T1000 (cell line): ENCODE measurements at regions not wholly inside any gene's neighbourhood (a gene's known extent, or its start where the extent isn't known, plus 50 kb on each side); places are given as distances from the start of the nearest gene placed in this dataset.
"Not testable (repeated sequence)": the region's sequence is repeated elsewhere in the genome, so short reads cannot be mapped to it uniquely, and the experiment has no call there.

Source experiments
- DNase-seq: peaks from one replicate; lab custom pipeline; 2025; ENCODE audit warnings: mixed read lengths; lab: John Stamatoyannopoulos, UW

DNA sequence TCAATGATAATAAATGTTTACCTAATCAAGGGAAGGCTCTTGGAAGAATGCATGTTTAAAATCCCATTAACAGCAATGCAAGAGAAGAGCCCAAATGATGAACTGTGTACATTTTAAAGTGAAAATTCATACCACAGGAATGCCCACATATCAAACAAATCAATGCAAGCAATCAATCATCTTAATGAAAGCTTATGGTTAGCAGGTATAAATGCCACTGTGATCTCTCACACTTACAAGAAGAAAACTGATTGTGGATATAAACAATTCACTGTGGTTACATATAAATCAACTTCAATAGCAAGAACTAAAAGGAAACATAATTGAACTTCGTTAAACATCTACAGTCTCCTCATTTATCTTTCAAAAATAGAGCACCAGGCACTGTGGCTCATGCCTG lies 161.0 kb upstream of the RORB start:
- no peak for DNase-seq

DNA sequence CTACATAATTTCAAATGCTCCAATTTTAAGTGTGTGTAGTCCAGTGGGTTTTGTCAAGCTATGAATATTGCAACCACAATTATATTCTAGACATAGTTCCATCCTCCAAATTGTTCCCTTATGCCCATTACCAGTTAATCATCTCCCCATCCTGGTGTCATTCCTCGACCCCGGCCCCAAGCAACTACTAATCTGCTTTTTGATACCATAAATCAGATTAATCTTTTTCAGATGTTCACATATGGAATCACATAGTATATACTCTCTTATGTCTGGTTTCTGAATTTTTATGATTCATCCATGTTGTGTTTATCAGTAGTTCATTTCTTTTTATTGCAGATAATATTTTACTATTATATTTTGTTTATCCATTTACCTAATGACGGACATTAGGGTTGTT lies 148.4 kb upstream of the RORB start:
- no peak for DNase-seq

DNA sequence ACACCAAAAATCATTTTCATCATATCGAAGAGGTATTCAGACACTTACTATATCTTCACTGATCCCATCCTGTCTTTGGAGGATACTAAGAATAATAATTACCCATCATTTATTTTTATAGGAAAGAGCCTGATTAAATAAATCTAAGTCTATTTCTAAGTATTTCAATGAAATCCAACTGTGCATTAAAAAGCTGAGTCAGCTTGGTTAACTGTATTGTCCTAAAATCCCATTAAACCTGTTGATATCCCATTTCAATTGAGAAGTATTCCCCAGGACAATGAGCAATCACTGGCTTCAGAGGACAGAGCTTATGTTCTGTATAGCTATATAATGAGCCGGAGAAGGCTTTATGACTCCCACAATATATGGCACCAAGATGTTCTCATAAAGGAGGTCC lies 142.0 kb upstream of the RORB start:
- DNase-seq = no peak

DNA sequence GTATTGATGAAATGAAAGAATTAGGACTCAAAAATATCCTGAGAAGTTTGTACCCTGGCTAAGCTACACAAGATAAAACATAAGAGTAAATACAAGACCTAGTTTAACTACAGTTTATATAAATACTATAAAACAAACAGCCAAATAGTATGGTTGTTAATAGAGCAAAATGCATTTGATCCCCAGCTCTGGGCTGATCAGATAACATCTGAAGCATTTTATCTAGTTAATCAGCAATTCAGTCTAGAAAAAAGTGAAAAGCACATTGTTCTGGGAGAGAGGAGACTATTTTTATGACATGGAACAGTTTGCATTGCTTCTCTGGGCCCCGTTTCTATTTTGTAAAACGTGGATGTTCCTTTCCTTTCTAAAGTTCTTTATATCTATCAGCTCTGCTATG lies 139.6 kb upstream of the RORB start:
- DNase-seq = no peak

DNA sequence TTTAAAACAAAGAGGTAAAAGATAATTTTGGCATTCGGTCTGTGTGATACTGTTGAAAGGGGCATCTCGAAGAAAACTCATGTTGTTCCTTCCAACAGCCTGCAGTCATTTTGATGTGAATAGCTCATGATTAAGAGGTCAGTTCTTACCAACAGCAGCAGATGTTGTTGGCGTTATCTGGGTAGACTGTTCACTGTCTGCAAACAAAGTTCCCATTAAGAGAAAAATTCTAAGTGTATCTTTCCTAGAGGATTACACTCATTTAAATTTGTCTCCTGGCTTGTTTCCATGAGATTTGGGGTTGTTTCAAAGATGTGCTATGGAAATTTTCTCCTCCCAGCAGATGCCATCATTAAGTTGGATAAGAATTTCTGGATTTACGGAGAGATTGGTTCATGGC lies 138.2 kb upstream of the RORB start:
- no peak for DNase-seq

DNA sequence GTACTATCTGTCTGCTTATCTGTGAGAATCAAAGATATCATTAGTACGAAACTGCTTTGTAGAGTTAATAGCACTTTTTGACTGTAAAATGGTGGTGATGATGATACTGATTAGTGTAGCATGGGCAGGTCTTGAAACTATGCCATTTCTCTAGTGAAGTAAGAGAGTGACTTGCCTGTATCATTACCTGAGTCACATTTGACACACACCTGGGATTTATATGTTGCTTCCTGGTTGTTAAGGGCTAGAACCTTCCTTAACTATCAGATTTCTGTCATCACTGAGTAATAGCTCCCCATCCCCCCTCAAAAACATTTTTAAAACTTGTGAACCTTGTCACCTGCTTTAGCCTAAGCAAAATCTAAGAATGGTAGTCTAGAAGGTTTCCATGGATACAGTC lies 135.6 kb upstream of the RORB start:
- DNase-seq = no peak

DNA sequence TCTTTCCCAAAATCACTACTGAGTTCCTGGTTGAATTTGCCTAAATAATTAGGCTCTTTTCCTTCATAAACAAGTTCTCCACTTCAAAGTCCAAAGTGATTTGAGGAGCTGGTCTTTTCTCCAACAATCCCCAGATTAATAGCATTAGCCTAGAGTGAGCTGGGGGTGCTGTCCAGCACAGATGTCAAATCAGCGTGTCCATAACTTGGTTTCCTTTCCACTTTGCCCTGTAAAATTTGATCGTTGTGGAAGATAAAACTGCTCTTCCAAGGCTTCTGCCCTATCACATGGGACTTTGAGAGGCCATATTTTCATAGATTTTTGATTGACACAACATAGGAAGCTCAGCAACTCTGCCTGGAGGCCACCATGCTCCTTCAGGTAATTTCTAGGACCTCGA lies 134.7 kb upstream of the RORB start:
- DNase-seq = no peak

DNA sequence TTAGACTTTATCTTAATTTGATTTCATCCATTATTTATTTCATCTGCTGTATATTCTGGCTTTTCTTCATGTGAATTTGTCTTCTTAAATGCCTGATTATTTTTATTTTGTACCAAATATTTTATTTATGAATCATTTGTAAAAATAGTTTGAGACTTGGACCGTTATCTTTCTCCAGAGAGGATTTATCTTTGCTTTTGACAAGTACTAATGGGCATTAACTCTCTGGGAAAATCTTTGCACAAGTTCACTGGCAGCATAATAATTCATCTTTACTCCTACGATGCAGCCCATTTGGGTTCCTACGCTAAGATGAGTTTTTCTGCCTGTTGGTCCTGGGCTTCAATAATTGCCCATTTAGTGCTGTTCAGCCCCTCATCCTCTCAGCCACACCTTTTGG lies 131.0 kb upstream of the RORB start:
- no peak for DNase-seq

DNA sequence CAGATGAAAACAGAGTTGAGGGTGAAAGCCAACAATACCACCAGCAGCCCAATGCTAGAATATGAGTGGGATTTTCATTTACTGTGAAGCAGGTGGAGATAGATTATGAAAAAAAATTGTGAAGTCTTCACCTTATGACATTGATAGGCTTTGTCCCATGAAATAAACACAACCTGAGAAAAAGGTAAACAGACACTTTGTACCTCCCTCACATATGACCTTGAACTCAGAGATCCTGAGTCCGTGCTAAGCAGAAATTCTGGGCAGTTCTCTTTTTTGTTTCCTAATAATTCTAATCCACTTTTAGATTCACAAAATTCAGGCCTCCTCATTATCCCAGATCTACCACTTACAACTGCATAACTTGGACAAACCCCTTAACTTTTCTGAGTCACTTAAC lies 127.3 kb upstream of the RORB start:
- no peak for DNase-seq

DNA sequence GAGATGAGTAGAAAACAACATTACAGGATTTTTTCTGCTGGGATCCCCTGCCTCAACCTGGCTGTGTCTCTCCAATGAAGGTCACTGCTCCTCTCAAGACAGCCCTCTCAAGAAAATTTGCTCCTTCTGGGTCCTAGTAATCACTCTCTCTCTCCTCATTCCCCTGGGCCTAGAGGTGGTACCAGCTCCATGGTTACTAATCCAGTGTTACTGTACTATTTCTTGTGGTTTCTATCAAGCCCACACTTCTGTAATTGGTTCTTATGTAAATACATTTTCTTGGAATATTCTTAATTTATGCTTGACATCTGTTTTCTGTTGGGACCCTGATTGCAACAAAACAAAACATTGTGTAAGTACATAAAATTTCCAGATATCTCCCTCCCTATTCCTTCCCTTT lies 123.8 kb upstream of the RORB start:
- DNase-seq = no peak

DNA sequence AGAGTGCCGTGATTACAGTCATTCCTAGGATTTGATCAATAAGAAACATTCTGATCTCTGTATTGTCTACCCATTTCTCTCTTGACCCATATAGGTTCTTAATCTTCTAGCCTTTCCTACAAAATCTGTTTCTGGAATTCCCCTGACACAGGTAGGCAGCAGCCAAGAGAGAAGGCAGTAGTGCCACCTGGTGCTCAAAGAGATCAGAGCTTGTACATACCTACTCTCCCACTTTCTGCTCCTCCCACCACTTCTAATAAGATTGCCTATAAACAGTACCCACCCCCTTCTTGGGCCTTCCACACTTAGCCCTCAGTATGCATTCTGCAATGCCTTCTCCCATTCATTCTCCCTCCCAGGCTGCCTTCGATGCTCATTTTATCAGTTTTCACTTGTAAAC lies 117.4 kb upstream of the RORB start:
- no peak for DNase-seq

DNA sequence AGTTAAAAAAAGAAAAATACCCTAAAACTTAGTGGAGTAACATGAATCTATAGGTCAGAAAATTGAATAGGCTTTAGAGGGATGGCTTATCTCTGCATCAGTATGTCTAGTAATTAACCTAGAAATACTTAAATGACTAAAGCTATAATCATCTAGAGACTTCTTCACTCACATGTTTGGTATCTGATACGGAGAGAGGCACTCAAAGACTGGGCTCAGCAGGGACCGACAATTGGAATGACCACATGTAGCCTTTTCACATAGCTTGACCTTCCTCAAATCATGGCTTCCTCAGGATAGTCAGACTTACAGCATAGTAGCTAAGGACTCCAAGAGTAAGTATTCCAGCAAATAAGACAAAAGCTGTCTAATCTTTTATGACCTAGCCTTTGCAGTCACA lies 105.3 kb upstream of the RORB start:
- DNase-seq = no peak

DNA sequence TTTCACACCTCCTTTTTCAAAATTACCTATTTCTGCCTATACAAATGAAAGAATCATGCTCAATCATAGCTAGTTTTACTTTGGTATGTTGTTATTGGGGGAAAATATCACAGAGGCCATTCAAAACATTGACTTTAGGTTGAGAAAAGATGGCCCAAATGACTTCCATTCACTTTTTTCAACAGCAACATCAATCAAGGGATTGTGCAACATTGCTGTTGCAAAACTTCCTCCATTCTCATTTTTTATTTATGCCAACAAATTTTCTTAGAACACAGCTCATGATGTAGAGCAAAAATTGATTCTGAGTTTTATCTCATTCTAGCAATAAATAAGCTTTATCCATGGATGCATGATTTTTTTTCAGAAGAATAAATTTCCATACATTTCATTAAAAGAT lies 93.6 kb upstream of the RORB start:
- DNase-seq = no peak

DNA sequence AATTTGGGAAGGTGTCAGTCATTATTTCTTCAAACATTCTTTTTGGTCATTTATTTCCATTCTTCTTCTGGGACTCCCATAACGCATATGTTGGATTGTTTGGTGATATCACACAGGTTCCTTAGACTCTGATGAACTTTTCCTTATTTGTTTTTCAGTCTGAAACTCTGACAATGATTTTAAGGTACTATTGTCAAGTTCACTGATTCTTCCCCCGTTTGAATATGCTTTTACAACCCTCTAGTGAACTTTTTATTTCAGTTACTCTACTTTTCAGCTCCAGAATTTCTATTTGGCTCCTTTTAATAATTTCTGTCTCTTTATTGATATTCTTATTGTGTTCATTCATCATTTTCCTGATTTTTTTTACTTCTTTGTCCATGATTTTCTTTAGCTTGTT lies 92.5 kb upstream of the RORB start:
- DNase-seq = no peak

DNA sequence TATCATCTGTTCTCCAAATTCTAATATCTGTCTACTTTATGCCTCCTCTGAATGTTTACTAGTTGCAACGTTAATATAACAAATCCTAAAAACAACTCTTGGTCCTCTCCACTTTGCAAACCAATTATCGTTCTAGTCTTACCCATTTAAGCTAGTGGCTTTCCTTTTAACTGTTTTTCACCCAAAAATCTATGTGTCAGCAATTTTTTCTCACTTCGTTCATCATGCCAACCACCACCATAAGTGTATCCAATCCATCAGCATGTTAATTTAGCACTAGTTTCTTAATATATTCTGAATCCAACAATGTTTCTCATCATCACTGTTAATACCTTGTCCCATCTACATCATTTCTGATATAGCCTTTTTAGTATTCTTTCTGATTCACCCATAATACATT lies 90.0 kb upstream of the RORB start:
- no peak for DNase-seq

DNA sequence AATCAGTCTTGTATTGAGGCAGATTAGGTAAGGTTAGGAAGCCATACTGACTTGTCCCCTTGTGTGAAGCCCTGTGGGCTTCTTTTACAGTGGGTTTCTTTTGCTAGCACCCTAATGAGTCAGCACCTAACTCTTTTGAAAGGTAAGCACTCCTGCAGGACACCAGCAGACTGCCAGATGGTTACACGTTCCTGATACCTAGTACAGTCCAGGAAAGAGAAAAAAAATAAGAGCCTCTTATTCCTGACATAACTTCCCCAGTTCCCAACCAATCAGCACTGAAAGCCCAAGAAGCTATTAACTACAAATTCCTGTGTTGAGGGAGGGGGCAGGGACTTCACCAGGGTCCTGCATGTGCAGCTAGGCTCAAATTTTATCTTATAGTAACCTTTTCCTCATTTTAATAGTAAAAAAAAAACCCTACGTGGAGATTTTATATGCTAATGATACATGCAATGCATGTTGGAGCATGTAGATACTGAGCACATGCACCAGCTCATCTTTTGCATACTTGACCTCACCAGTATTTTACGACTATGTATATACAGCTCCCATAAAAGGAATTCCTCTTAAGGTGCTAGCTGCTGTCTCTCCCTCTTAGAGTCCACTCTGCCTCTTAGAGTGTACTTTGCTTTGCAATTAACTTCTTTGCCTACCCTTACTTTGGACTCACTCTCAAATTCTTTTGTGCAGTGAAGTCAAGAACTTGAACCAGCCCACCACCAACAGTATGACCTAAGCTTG lies 84.7 kb upstream of the RORB start:
- no peak for DNase-seq

DNA sequence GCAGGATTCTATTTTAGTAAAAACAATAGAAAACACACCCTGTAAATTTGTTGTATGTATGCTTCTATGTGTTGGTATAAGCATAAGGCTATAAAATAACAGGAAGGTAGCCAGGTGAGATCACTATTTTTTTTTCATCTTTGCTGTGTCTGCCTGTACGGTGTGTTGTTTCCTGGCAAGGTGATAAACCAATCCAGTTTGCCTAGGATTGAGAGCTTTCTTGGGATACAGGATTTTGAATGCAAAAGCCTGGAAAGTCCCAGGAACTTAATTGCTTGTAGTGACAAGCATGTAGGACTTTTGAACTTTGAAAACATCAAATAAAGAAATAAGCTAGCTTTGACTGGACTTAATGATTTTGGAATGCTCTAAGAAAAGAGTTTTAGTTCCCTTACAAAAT lies 83.3 kb upstream of the RORB start:
- DNase-seq = no peak

DNA sequence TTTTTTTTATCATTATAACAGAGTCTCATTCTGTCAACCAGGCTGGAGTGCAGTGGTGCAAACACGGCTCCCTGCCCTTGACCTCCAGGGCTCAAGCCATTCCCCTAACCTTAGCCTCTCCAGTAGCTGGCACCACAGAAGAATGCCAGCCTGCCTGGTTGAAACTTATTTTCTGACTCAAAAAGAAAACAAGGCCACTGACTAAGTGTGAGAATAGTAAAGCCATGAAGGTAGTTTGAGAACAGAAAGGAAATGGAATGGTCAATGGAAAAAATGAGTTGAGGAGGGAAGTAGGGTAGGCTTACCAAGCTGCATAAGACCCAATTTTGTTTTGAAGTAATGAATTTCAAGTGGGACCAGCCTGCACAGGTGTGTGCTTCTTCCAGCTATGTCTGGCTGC lies 82.8 kb upstream of the RORB start:
- DNase-seq = no peak

DNA sequence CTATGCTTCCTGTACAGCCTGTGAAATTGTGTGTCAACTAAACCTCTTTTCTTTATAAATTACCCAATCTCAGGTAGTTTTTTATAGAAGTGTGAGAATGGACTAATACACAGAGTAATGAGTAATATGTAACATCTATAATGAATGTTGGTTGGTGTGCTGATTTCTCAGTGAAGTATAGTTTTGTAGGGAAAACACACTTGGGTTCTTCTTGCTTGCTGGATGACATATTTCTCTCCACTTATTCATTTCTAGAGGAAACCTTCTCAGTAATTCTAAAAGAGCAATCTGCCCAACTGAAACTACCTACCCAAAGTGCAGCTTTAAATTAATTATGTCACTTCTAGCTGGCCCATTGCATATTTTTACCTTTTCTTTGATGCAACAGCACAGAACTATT lies 81.1 kb upstream of the RORB start:
- DNase-seq = no peak

DNA sequence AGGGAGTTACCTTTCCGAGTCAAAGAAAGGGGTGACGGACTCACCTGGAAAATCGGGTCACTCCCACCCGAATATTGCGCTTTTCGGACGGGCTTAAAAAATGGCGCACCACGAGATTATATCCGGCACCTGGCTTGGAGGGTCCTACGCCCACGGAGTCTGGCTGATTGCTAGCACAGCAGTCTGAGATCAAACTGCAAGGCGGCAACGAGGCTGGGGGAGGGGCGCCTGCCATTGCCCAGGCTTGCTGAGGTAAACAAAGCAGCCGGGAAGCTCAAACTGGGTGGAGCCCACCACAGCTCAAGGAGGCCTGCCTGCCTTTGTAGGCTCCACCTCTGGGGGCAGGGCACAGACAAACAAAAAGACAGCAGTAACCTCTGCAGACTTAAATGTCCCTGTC lies 72.6 kb upstream of the RORB start:
- DNase-seq = not testable (repeated sequence)

DNA sequence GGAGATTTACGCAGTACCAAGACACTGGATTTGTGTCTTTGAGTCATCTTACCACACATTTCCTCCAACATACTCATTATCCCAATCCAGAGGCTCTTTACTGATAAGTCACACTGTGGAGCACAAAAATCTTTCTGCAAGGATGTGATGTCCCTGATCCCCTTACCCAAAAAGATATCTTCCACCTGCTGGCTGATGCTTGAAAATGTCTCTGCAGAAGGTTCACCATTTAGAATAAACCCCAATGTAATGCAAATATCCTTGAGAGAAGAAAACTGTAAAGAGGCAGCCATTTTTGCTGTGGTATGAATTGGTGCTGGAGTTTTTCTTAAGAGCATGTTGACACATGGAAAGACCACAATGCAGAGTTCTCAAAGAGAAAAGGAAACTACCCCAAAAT lies 65.7 kb upstream of the RORB start:
- no peak for DNase-seq

DNA sequence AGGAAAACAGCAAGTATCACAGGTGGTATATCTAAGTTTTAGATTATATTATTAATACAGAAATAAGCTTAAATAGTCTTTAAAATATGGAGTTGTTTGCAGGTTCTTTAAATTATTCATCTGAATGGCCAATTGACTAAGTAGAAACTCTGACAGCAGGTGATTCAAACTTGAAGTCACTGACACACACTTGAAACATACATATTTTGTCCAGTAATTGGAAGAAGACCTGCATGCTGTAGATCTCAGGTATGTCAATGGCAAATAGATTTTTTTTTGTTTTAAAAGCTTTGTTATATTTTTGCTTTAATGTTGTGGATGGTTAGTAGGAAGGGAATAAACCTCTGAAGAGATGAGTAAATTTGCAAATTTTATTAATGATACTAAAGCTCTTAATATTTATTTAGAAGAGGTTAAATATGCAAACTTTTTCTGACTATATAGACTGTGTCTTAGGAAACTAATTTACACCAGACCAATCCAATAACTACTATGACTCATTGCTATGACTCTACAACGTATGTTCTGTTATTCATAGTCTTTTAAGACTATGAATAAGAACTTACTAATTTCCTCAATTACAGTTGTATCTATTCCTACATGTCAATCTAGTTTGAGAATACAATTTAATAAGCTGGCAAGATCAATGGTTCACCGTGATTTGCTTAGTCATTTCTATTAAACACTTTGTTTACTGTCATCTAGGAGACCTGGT lies 53.9 kb upstream of the RORB start:
- DNase-seq = no peak

DNA sequence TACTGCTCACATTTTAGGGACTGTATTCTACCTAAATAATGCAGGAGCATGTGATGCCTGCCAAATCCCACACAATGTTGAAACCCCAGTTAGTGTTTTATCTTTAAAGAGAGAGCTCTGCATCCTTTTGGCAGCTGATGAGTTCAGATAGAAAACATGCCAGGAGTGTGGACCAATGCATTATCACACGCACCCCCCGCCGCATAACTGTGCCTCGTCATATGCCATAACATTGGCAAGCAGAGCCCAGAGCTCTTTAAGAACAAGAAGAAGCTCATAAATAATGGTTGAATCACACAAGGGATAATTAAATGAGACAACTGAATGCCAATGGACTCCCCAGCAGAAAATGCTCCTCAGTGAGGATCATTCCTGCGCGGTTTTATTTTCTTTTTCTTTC lies 52.8 kb upstream of the RORB start:
- DNase-seq = peak; percentile 50
